NT2/D1 (cell line): ENCODE measurements at regions not wholly inside any gene's neighbourhood (a gene's known extent, or its start where the extent isn't known, plus 50 kb on each side); places are given as distances from the start of the nearest gene placed in this dataset.

Experiments
- DNase-seq: peaks from one replicate; pipeline ENCODE4 v3.0.0-alpha.2; 2011; ENCODE audit warnings: low read depth, low spot score
- H3K27me3 ChIP-seq: 2 replicates; pipeline ENCODE4 v1.6.0; 2011; ENCODE audit warnings: mild to moderate bottlenecking; ENCODE audit not compliant: insufficient read length, insufficient read depth
- H3K36me3 ChIP-seq: 2 replicates; pipeline ENCODE4 v1.6.1; 2011; ENCODE audit warnings: mild to moderate bottlenecking, low read length, mixed read lengths; ENCODE audit not compliant: insufficient read depth, insufficient read length
- H3K4me1 ChIP-seq: 2 replicates; pipeline ENCODE4 v1.5.1; 2011; ENCODE audit not compliant: insufficient read depth, insufficient read length
- H3K4me3 ChIP-seq: 2 replicates; pipeline ENCODE4 v1.5.1; 2011; ENCODE audit warnings: low read depth; ENCODE audit not compliant: insufficient read length
- H3K9ac ChIP-seq: 2 replicates; pipeline ENCODE4 v1.6.0; 2011; ENCODE audit warnings: low read depth; ENCODE audit not compliant: insufficient read length
- H3K9me3 ChIP-seq: 2 replicates; pipeline ENCODE4 v1.5.1; 2011; ENCODE audit warnings: mild to moderate bottlenecking, low read length; ENCODE audit not compliant: insufficient read depth
- SUZ12 ChIP-seq: IDR thresholded peaks from 2 replicates; pipeline ENCODE4 v1.6.1; 2011; ENCODE audit not compliant: insufficient read length, insufficient read depth; ENCODE audit errors: extremely low read depth
- YY1 ChIP-seq: IDR thresholded peaks from 2 replicates; pipeline ENCODE4 v1.6.1; 2011; ENCODE audit not compliant: insufficient read length, insufficient read depth
- ZNF274 ChIP-seq: IDR thresholded peaks from 2 replicates; pipeline ENCODE4 v1.6.1; 2011; ENCODE audit warnings: mild to moderate bottlenecking, low read depth, low read length

DNA sequence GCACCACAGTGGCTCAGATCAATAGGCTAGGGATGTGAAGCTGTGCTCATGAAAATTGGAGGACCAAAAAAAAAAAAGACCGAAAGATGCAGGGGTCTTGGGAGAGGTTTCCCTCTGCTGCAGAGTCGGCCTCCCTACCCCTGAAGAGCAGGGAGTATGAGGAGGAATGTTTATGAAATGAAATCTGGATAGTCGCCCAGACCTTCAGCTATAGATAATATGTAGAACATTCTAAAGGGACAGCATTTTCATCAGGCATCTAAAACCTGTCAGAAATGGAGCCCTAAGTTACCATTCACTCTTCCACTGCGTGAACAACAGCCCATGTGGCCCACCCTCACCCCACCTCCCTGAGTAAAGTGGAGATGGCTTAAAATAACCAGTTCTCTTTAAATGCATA lies 122.9 kb downstream of the TMEM174 start:
- no peak overlapping the region for H3K4me3 ChIP-seq
- peaks cover 3% of the 10 kb centered on the region for H3K4me1 ChIP-seq
- peaks cover 53% of the 10 kb centered on the region for H3K27me3 ChIP-seq
- TF ChIP-seq ZNF274: no peak
- no peak for TF ChIP-seq SUZ12
- no peak for TF ChIP-seq YY1
- H3K36me3 ChIP-seq: no peaks in the 10 kb centered on the region
- DNase-seq: no peak
- H3K9ac ChIP-seq: no peak overlapping the region
- no peaks in the 10 kb centered on the region for H3K9me3 ChIP-seq

DNA sequence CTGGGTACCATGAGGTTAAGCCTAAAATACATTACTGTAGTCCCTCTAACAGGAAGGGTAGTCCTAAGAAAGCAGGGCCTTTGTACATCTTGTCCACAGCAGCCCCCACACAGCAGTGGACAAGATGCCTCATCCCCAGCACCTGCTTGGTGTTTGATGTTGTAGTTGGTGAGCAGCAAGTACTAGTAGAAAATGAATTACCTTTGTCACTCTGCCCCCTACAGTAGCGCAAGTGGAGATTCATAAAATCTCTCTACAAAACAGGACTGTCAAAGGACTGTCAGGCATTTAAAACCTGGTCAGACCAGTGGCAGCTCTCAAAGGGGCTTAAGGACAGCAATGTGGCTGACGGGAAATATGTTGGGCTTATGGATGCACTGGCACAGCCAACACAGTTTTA lies 122.5 kb downstream of the TMEM174 start:
- DNase-seq: no peak
- H3K27me3 ChIP-seq: peaks cover 48% of the 10 kb centered on the region
- no peak for TF ChIP-seq YY1
- TF ChIP-seq ZNF274: no peak
- no peak overlapping the region for H3K9ac ChIP-seq
- H3K4me3 ChIP-seq: no peak overlapping the region
- H3K36me3 ChIP-seq: no peaks in the 10 kb centered on the region
- H3K9me3 ChIP-seq: no peaks in the 10 kb centered on the region
- H3K4me1 ChIP-seq: peaks cover 3% of the 10 kb centered on the region

DNA sequence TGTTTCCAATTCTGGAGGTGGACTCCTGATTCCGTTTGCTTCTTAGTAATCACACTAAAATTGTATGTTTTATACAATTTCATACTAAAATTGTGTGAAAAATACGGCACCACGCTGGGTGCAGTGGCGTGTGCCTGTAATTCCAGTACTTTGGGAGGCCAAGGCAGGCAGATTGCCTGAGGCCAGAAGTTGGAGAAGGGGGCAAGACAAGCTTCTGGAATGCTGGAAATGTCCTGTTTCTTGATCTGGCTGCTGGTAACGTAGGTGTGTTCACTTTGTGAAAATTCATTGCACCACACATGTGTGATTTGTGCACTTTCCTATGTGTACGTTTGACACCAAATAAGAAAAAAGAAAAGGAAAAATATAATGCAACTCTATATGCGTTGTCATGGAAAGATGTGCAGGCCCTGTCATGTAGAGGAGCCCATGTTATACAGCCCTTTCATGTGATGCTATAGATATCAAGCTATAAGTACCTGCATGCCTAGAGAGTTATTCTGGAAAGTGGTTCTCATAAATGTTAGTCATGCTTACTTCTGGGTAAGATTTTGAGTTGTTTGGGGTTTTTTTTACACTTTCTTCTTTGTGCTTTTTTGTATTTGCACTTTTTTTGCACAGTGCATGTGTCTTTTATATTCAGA lies 119.9 kb downstream of the TMEM174 start:
- Histone ChIP-seq H3K36me3 (no peaks in the 10 kb centered on the region), H3K27me3 (peaks cover 23% of the 10 kb centered on the region), H3K9me3 (no peaks in the 10 kb centered on the region), H3K9ac (no peak overlapping the region), H3K4me3 (no peak overlapping the region), H3K4me1 (peaks cover 8% of the 10 kb centered on the region)
- no peak for TF ChIP-seq SUZ12
- TF ChIP-seq YY1: no peak
- no peak for TF ChIP-seq ZNF274
- no peak for DNase-seq

DNA sequence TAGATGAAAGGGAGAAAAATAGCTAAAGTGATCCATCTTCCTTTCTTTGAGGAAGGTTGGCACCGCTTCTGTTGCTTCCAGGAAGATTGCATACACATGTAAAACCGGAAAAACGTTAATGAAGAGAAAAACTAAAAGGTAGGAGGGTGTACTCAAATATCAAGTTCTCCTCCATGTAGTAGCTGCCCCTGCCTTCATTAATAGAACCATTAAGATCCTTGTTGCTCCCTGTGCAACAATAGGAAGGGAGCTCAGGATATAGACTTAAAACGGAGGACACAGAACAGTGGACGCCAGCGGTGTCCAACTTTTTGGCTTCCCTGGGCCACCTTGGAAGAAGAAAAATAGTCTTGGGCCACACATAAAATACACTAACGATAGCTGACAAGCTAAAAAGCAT lies 118.9 kb downstream of the TMEM174 start:
- Histone ChIP-seq H3K9ac (no peak overlapping the region), H3K36me3 (no peaks in the 10 kb centered on the region), H3K4me3 (no peak overlapping the region), H3K4me1 (peaks cover 8% of the 10 kb centered on the region), H3K27me3 (peaks cover 12% of the 10 kb centered on the region), H3K9me3 (no peaks in the 10 kb centered on the region)
- DNase-seq: no peak
- no peak for TF ChIP-seq ZNF274

DNA sequence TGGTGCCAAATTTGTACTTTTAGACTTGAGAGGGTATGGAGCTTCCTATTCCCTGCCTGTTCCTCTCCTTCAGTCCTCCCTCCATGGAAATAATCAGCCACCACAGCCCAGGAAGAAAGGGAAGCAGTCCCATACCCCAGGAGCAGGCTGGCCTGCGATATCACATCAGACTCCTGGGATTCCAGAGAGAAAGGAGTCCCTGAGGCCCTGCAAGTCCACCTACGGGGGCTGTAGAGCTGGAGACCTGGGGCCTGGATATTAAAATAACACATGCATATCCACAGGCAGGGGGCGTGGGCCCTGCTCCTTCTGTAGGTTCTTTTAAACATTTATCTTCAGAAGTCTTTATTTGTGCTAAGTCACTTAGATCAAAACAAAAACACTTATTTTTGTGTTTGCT lies 117.2 kb downstream of the TMEM174 start:
- Histone ChIP-seq H3K4me3 (no peak overlapping the region), H3K36me3 (no peaks in the 10 kb centered on the region), H3K9me3 (no peaks in the 10 kb centered on the region), H3K4me1 (peaks cover 8% of the 10 kb centered on the region), H3K9ac (no peak overlapping the region), H3K27me3 (peaks cover 2% of the 10 kb centered on the region)
- TF ChIP-seq YY1 (no peak), ZNF274 (no peak), SUZ12 (no peak)
- DNase-seq: no peak

DNA sequence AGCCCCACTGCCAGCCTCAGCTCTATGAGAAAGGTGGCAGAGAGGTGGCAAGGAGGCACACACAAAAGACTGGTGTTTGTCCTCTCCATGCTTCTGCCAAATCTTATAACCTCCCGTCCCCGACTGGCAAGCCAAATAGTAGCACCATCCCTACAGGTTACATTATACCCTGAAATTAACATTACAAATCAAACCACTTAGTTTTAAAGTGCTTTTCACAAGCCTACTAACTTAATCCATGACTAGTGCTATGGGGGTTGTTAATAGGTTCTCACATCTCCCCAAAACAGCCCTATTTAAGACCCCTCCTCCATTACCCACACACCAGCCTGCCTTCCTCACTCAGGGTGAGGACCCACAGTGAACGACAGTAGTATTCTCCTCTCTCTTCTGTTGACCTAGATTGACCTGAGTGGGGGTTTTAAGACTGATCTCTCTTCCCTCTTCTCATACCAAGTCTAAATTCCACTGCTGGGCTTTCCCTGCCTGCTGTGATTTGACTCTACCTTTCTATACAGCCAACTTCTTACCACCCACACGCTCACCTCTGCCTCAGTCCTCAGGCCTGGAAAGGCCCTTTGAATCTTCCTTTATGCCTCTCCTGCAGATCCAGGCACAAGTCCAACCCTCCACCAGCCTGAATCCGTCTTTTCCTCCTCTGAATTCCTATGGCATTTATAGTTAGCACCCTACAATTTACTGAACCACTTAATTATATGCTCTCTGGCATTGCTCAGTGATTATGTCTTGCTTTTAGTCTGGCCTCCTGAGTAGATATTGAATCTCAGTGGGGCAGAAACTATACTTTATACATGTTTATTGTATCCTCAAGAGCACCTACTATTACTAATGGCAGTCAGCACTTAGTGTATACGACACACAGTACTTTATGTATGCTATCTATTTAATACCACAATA lies 116.1 kb downstream of the TMEM174 start:
- no peak overlapping the region for H3K4me3 ChIP-seq
- H3K9me3 ChIP-seq: no peaks in the 10 kb centered on the region

DNA sequence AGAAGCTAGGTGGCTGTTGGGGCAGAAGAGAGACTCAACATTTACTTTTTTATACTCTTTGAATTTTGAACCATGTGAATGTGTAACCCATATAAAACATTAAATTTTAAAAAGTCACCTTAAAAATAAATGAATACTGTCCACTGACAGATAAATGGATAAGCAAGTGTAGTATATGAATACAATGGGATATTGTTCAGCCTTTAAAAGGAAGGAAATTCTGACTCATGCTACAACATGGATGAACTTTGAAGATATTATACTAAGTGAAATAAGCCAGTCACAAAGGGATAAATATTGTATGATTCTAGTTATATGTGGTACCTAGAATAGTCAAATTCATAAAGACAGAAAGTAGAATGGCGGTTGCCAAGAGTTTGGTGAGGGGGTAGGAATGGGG lies 113.9 kb downstream of the TMEM174 start:
- H3K27me3 ChIP-seq: no peaks in the 10 kb centered on the region
- H3K36me3 ChIP-seq: no peaks in the 10 kb centered on the region
- H3K4me3 ChIP-seq: no peak overlapping the region
- no peak overlapping the region for H3K9ac ChIP-seq
- H3K9me3 ChIP-seq: no peaks in the 10 kb centered on the region
- H3K4me1 ChIP-seq: peaks cover 5% of the 10 kb centered on the region
- TF ChIP-seq ZNF274: no peak
- TF ChIP-seq SUZ12: no peak
- TF ChIP-seq YY1: no peak
- no peak for DNase-seq

More for the DNA sequence above, 116.1 kb downstream of the TMEM174 start:
- peak; percentile 16 for DNase-seq
- Histone ChIP-seq H3K36me3 (no peaks in the 10 kb centered on the region), H3K9ac (no peak overlapping the region), H3K27me3 (no peaks in the 10 kb centered on the region), H3K4me1 (peaks cover 5% of the 10 kb centered on the region)
- no peak for TF ChIP-seq YY1
- no peak for TF ChIP-seq SUZ12
- no peak for TF ChIP-seq ZNF274
